Hepatocyte (in vitro differentiated cells): ENCODE measurements at regions not wholly inside any gene's neighbourhood (a gene's known extent, or its start where the extent isn't known, plus 50 kb on each side); places are given as distances from the start of the nearest gene placed in this dataset.

ENCODE experiments used
- DNase-seq: peaks from one replicate; pipeline ENCODE4 v3.0.0-alpha.2; 2016; ENCODE audit warnings: low spot score
- H2AFZ ChIP-seq: fragments of 200-600 bp; sonication (generic); 2 replicates; pipeline ENCODE4 v1.6.0; 2016; ENCODE audit warnings: antibody characterized with exemption, mild to moderate bottlenecking
- H3K27ac ChIP-seq: fragments of 200-600 bp; sonication (generic); 2 replicates; pipeline ENCODE4 v1.5.1; 2016; ENCODE audit warnings: mild to moderate bottlenecking
- H3K27me3 ChIP-seq: fragments of 200-600 bp; sonication (generic); 2 replicates; pipeline ENCODE4 v1.6.1; 2016
- H3K36me3 ChIP-seq: fragments of 200-600 bp; sonication (generic); replicated peaks from 2 replicates; pipeline ENCODE4 v1.5.1; 2016; ENCODE audit warnings: low read depth; ENCODE audit not compliant: insufficient read depth
- H3K4me1 ChIP-seq: fragments of 200-600 bp; sonication (generic); 2 replicates; pipeline ENCODE4 v1.5.1; 2016; ENCODE audit warnings: mild to moderate bottlenecking, moderate library complexity; ENCODE audit not compliant: insufficient read depth
- H3K4me2 ChIP-seq: fragments of 200-600 bp; sonication (generic); 2 replicates; pipeline ENCODE4 v1.6.0; 2016
- H3K4me3 ChIP-seq: fragments of 200-600 bp; sonication (generic); 2 replicates; pipeline ENCODE4 v1.5.1; 2016; ENCODE audit warnings: mild to moderate bottlenecking
- H3K79me2 ChIP-seq: fragments of 200-600 bp; sonication (generic); 2 replicates; pipeline ENCODE4 v1.6.0; 2017; ENCODE audit warnings: mild to moderate bottlenecking
- H3K9me2 ChIP-seq: fragments of 200-600 bp; sonication (generic); replicated peaks from 2 replicates; pipeline ENCODE4 v1.6.0; 2017; ENCODE audit warnings: mild to moderate bottlenecking; ENCODE audit not compliant: insufficient read depth
- H3K9me3 ChIP-seq: fragments of 200-600 bp; sonication (generic); 2 replicates; pipeline ENCODE4 v1.5.1; 2016; ENCODE audit warnings: low read depth, mild to moderate bottlenecking
- H4K20me1 ChIP-seq: fragments of 200-600 bp; sonication (generic); 2 replicates; pipeline ENCODE4 v1.6.0; 2016; ENCODE audit warnings: mild to moderate bottlenecking; ENCODE audit not compliant: insufficient read depth, poor library complexity, severe bottlenecking
- EZH2 ChIP-seq: fragments of 200-600 bp; sonication (generic); IDR thresholded peaks from 2 replicates; pipeline ENCODE4 v1.6.1; 2016; ENCODE audit warnings: antibody characterized with exemption, mild to moderate bottlenecking, borderline replicate concordance
- EZH2phosphoT487 ChIP-seq: fragments of 200-600 bp; sonication (generic); IDR thresholded peaks from one replicate; pipeline ENCODE4 v1.6.1; 2018; ENCODE audit warnings: antibody characterized with exemption, mild to moderate bottlenecking, low read depth, moderate library complexity; ENCODE audit not compliant: unreplicated experiment, severe bottlenecking
- WGBS: methylation state at CpG from one replicate; pipeline ENCODE4 v1.1.6; 2016; ENCODE audit warnings: low lambda C conversion rate; ENCODE audit errors: missing lambda C conversion rate; 5-methylcytosine and 5-hydroxymethylcytosine counted together
- TF ChIP-seq, protein P1 (sequence below): fragments of 200-600 bp; sonication (generic); IDR thresholded peaks from 2 replicates; pipeline ENCODE4 v1.5.1; 2016; ENCODE audit warnings: antibody characterized with exemption, mild to moderate bottlenecking; ENCODE audit not compliant: poor library complexity

DNA sequence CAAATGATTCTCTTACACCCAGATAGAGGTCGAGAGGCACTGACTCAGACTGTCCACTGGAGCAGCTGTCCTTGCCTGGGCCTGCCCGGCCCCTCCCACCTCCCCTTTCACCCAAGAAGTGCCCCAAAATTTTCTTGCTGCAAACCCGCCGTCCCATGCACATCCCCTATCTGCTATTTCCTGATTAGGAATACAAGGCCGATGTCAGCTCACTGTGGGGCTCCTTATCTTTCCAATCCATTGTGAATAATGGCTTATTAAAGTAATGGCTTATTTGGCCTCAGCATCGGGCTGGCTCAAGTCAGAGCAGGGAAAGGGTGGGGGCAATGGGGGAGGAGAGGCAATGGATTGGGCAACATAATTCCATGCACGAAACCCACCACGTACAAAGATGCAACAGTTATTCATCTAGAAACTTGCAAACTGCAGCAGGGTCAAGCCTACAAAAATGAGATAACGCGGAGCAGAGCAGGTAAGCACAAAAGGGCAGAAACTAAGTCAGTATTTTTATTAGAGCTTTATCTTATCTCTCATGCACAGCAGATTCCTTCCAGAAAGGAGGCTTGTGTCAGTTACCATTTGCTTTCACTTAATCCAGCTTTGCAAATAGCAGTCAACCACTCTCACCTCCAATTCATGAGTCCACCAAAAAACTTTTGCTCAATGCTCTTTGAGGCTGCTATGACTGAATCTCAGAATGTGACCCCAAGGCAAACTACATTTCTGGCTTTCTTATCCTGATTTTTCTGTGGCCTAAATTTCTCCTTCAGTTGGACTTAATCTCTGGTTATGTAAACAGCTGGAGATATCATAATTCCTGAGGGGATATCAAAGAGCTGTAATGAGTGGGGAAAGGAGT is 138.2 kb upstream of the OSMR start:
- no peak for DNase-seq
- no peaks in the 10 kb centered on the region for H3K9me2 ChIP-seq
- H3K4me3 ChIP-seq = no peak overlapping the region
- H3K27ac ChIP-seq = no peak overlapping the region
- no peaks in the 10 kb centered on the region for H3K79me2 ChIP-seq
- 19% methylated on average over 10 of the region's 10 CpGs for WGBS
- H4K20me1 ChIP-seq = no peaks in the 10 kb centered on the region
- H3K9me3 ChIP-seq = no peaks in the 10 kb centered on the region
- H3K4me1 ChIP-seq = peaks cover 10% of the 10 kb centered on the region
- no peaks in the 10 kb centered on the region for H3K36me3 ChIP-seq
- H3K27me3 ChIP-seq = peaks cover 27% of the 10 kb centered on the region
- no peak overlapping the region for H2AFZ ChIP-seq
- no peak for TF ChIP-seq EZH2
- TF ChIP-seq, protein P1, sequence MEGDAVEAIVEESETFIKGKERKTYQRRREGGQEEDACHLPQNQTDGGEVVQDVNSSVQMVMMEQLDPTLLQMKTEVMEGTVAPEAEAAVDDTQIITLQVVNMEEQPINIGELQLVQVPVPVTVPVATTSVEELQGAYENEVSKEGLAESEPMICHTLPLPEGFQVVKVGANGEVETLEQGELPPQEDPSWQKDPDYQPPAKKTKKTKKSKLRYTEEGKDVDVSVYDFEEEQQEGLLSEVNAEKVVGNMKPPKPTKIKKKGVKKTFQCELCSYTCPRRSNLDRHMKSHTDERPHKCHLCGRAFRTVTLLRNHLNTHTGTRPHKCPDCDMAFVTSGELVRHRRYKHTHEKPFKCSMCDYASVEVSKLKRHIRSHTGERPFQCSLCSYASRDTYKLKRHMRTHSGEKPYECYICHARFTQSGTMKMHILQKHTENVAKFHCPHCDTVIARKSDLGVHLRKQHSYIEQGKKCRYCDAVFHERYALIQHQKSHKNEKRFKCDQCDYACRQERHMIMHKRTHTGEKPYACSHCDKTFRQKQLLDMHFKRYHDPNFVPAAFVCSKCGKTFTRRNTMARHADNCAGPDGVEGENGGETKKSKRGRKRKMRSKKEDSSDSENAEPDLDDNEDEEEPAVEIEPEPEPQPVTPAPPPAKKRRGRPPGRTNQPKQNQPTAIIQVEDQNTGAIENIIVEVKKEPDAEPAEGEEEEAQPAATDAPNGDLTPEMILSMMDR = no peak
- peak; percentile 96 for TF ChIP-seq EZH2phosphoT487
- peak overlapping the region; percentile 31 for H3K4me2 ChIP-seq

DNA sequence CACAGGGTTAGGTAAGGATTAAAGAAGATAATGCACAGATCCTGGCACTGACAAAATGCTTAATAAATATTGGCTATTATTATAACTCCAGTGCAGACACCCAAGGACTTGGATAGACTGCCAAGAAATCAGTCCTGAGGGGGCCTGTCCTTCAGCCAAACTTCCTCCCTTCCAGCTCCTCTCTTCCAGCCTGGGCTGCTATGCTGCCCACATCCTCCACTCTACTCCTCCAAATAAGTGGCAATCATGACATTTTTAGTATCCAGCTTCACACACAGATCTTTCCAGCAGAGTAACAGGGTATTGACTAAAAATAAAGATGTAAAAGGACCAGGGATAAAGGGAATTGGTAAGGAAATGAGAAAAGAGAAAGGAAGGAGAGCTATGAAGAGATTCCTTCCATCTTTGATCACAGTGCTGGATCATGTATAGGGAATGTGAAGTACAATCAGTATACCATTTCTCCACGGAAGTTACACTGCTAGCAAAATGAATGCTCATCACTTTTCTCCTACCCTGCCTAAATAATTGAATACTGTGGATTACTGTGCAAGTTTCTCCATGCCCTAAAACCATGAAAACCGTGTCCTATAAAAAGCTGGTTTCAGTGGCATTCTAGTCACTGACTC is 136.0 kb upstream of the OSMR start:
- 66% methylated on average over 2 of the region's 2 CpGs for WGBS
- Histone ChIP-seq H3K9me2 (no peaks in the 10 kb centered on the region), H3K36me3 (no peaks in the 10 kb centered on the region), H3K9me3 (no peaks in the 10 kb centered on the region), H3K4me3 (no peak overlapping the region), H3K4me1 (peaks cover 10% of the 10 kb centered on the region), H3K27ac (peak overlapping the region; percentile 11), H4K20me1 (no peaks in the 10 kb centered on the region), H3K27me3 (peaks cover 29% of the 10 kb centered on the region), H2AFZ (no peak overlapping the region), H3K79me2 (no peaks in the 10 kb centered on the region), H3K4me2 (no peak overlapping the region)
- no peak for TF ChIP-seq EZH2phosphoT487
- TF ChIP-seq, protein P1 = no peak
- TF ChIP-seq EZH2 = no peak
- DNase-seq = no peak

DNA sequence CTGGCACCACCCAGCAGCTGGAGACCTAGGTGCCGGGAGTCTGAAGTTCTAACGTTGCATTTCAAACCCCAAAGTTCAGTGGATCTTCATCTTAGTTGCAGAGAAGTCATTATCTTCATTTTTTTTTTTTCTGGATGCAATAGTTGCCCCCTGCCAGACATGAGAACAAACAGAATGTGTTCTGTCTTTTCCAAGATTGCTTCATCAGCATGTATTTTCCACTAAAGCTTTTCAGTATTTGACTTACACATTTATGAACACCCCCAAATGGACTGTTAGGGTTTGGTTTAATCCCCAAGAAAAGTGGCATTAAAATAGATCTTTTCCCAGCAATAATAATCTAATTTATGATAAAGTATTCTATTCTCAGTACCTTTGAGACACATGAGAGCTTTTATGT is 135.2 kb upstream of the OSMR start:
- Histone ChIP-seq H2AFZ (no peak overlapping the region), H3K9me3 (no peaks in the 10 kb centered on the region), H3K27ac (peak overlapping the region; percentile 11), H3K4me3 (no peak overlapping the region), H3K27me3 (peaks cover 29% of the 10 kb centered on the region), H3K4me1 (peaks cover 10% of the 10 kb centered on the region), H4K20me1 (no peaks in the 10 kb centered on the region), H3K36me3 (no peaks in the 10 kb centered on the region), H3K79me2 (no peaks in the 10 kb centered on the region), H3K9me2 (no peaks in the 10 kb centered on the region), H3K4me2 (peak overlapping the region; percentile 27)
- TF ChIP-seq EZH2 = no peak
- no peak for TF ChIP-seq EZH2phosphoT487
- TF ChIP-seq, protein P1 = no peak
- DNase-seq = no peak
- 53% methylated on average over 2 of the region's 2 CpGs for WGBS
